ENCODE measurements at regions not wholly inside any gene's neighbourhood (a gene's known extent, or its start where the extent isn't known, plus 50 kb on each side); places are given as distances from the start of the nearest gene placed in this dataset.
"Not testable (repeated sequence)": the region's sequence is repeated elsewhere in the genome, so short reads cannot be mapped to it uniquely, and the experiment has no call there.

GRCh38 chr3:137110392-137110996 is 152.7 kb downstream of the IL20RB start:
- peak in 5 of 11 donors; percentile 4 to 24 (median 14) for DNase-seq (ENCODE audit: extremely low read depth in 1 of 11, low read depth in 9 of 11, low spot score in 4 of 11)

- DNase-seq (ENCODE audit: extremely low read depth in 1 of 11, low read depth in 9 of 11, low spot score in 4 of 11) = no peak
Measured at GRCh38 chr3:137111497-137111896, 153.7 kb downstream of the IL20RB start.

- DNase-seq (ENCODE audit: extremely low read depth in 1 of 11, low read depth in 9 of 11, low spot score in 4 of 11) = no peak
Measured at GRCh38 chr3:137116619-137117018, 158.8 kb downstream of the IL20RB start.

- DNase-seq (ENCODE audit: extremely low read depth in 1 of 11, low read depth in 9 of 11, low spot score in 4 of 11) = peak in 5 of 11 donors; percentile 8 to 20 (median 14)
Measured at GRCh38 chr3:137121704-137122314, 164.0 kb downstream of the IL20RB start.

- no peak for DNase-seq (ENCODE audit: extremely low read depth in 1 of 11, low read depth in 9 of 11, low spot score in 4 of 11)
Measured at GRCh38 chr3:137131081-137131480, 173.3 kb downstream of the IL20RB start.

- no peak for DNase-seq (ENCODE audit: extremely low read depth in 1 of 11, low read depth in 9 of 11, low spot score in 4 of 11)
Measured at GRCh38 chr3:137134431-137134830, 176.6 kb downstream of the IL20RB start.

GRCh38 chr3:137148406-137148805 is 190.6 kb downstream of the IL20RB start:
- no peak for DNase-seq (ENCODE audit: extremely low read depth in 1 of 11, low read depth in 9 of 11, low spot score in 4 of 11)

- DNase-seq (ENCODE audit: extremely low read depth in 1 of 11, low read depth in 9 of 11, low spot score in 4 of 11) = no peak
Measured at GRCh38 chr3:137148917-137149316, 191.1 kb downstream of the IL20RB start.

GRCh38 chr3:137150825-137151224 is 193.0 kb downstream of the IL20RB start:
- DNase-seq (ENCODE audit: extremely low read depth in 1 of 11, low read depth in 9 of 11, low spot score in 4 of 11) = no peak

GRCh38 chr3:137153046-137153445 is 195.3 kb downstream of the IL20RB start:
- not testable (repeated sequence) for DNase-seq (ENCODE audit: extremely low read depth in 1 of 11, low read depth in 9 of 11, low spot score in 4 of 11)

- DNase-seq (ENCODE audit: extremely low read depth in 1 of 11, low read depth in 9 of 11, low spot score in 4 of 11) = peak in 8 of 11 donors; percentile 4 to 52 (median 20)
Measured at GRCh38 chr3:137163241-137163871, 205.6 kb downstream of the IL20RB start.

GRCh38 chr3:137163958-137164357 is 206.2 kb downstream of the IL20RB start:
- no peak for DNase-seq (ENCODE audit: extremely low read depth in 1 of 11, low read depth in 9 of 11, low spot score in 4 of 11)

GRCh38 chr3:137165117-137165806 is 207.5 kb downstream of the IL20RB start:
- no peak for DNase-seq (ENCODE audit: extremely low read depth in 1 of 11, low read depth in 9 of 11, low spot score in 4 of 11)

- DNase-seq (ENCODE audit: extremely low read depth in 1 of 11, low read depth in 9 of 11, low spot score in 4 of 11) = no peak
Measured at GRCh38 chr3:137171834-137172603, 214.2 kb downstream of the IL20RB start.

- DNase-seq (ENCODE audit: extremely low read depth in 1 of 11, low read depth in 9 of 11, low spot score in 4 of 11) = no peak
Measured at GRCh38 chr3:137172728-137173127, 214.9 kb downstream of the IL20RB start.

GRCh38 chr3:137174514-137174913 is 216.7 kb downstream of the IL20RB start:
- DNase-seq (ENCODE audit: extremely low read depth in 1 of 11, low read depth in 9 of 11, low spot score in 4 of 11) = no peak

- DNase-seq (ENCODE audit: extremely low read depth in 1 of 11, low read depth in 9 of 11, low spot score in 4 of 11) = no peak
Measured at GRCh38 chr3:137180220-137180619, 222.4 kb downstream of the IL20RB start.

- DNase-seq (ENCODE audit: extremely low read depth in 1 of 11, low read depth in 9 of 11, low spot score in 4 of 11) = no peak
Measured at GRCh38 chr3:137191133-137191923, 233.5 kb downstream of the IL20RB start.
